HPDE6-E6E7 (cell line): ENCODE measurements at regions not wholly inside any gene's neighbourhood (a gene's known extent, or its start where the extent isn't known, plus 50 kb on each side); places are given as distances from the start of the nearest gene placed in this dataset.

Source experiments
- DNase-seq: peaks from one replicate; pipeline ENCODE4 v3.0.0; 2011; ENCODE audit warnings: missing footprints; ENCODE audit errors: extremely low spot score

DNA sequence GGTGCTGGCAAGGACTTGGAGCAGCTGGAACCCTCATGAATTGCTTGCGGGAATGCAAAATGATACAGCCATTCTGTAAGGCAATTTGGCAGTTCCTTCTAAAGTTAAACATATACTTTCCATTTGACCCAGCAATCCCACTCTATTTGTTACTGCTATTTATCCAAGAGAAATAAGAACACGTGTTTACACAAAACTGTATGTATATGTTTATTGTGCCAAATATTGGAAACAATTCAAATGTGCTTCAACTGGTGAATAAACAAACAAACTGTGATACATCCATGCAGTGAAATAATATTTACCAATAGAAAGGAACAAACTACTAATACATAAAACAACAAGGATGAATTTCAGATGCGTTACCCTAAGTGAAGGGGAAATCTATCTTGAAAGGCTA lies 60.0 kb upstream of the NTRK3 start:
- no peak for DNase-seq

- DNase-seq = no peak
Observed at GRCh38 chr15:88315221-88315878, 58.8 kb upstream of the NTRK3 start.

DNA sequence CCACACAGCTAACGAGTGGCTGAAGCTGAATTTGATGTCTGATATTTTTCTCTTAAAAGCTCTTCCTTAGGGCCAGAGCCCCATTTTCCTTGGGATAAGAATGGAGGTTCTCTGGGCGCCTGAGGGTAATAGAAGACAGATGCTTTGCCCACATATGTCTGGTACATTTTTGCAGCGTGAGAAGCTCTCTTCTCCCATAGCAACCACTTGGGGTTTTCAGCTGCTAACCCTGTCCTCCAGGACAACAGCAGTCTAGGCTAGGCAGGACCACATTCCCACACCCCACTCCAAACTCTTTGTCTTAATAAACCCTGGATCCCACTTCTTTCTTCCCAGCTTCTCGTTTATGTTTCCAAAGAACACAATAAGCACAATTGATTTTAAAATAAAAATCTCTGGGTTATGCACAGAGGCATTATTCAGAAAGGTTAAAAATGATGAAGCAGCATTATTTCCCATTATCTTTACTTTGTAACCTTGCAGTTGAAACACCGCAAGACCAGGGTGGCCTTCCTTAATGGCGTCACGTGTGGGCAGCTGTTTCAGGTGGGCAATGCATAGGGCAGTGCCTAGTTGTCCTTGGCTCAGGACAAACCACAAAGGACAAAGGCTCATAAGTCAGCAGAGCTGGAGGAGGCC lies 56.5 kb upstream of the NTRK3 start:
- DNase-seq = no peak

DNA sequence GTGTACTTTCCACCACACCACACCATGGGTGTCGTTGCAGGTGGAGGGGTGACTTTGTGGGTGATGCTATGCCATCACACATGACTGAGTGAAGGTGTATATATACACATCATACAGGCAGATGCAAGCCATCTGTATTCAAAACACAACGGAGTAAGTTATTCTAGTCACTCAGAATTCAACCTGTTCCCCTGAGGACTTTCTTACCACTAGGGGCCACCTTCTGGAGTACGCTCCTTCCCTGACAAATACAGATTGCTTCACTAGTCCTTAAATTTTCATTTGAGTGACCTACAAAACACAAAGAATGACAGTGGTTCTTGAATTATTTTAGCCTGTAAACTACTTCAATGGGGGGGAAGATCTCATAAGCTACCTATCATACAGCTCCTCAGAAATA lies 52.8 kb upstream of the NTRK3 start:
- no peak for DNase-seq

DNA sequence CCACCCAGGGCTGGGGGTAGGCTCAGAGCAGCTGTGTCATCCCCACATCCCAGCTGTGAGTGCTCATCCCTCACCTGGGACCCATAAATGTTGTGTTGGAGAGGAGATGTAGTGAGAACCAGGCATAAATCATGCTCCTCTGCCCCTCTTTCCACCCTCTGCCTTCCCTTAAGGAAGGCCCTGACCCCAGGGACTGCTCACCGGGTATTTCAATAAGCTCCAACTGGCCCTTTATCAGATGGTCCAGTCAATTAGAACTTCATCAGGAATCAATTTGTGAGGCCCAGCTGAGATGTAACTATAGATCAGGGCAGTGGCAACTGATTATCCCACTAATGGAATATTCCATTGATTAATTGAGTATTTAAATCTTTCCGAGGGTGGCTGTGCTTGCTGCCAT lies 50.8 kb upstream of the NTRK3 start:
- DNase-seq = no peak
